Pons (tissue), 1 donor: ENCODE measurements at regions not wholly inside any gene's neighbourhood (a gene's known extent, or its start where the extent isn't known, plus 50 kb on each side); places are given as distances from the start of the nearest gene placed in this dataset.
A peak's percentile ranks its signal among the peaks of the same experiment; 100 is the strongest.

Source experiments
- DNase-seq: peaks from one replicate; pipeline ENCODE4 v3.0.0-alpha.2; 2016; ENCODE audit warnings: low spot score

- no peak for DNase-seq
Measured at GRCh38 chr5:125176005-125176390, 429.6 kb upstream of the ZNF608 start.

DNA sequence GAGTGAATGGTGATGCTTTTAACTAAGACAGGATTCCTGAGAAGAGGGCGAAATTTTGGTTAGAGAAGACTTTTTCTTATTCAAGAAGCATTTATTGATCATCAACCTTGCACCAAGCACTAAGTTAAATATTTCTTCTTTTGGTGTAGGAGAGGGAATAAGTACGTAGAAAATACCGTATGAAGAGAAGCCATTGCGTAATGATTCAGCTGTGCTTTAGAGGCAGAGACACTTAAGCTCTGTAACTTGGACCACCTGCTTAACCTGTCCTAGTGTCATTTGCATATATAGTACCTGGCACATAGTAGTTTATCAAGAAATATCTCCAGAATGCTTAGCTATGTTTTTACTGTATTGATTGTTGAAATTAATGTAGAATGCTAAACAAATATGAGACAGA, 430.9 kb upstream of the ZNF608 start:
- no peak for DNase-seq

GRCh38 chr5:125179612-125180011, 433.2 kb upstream of the ZNF608 start:
- peak; percentile 26 for DNase-seq

DNA sequence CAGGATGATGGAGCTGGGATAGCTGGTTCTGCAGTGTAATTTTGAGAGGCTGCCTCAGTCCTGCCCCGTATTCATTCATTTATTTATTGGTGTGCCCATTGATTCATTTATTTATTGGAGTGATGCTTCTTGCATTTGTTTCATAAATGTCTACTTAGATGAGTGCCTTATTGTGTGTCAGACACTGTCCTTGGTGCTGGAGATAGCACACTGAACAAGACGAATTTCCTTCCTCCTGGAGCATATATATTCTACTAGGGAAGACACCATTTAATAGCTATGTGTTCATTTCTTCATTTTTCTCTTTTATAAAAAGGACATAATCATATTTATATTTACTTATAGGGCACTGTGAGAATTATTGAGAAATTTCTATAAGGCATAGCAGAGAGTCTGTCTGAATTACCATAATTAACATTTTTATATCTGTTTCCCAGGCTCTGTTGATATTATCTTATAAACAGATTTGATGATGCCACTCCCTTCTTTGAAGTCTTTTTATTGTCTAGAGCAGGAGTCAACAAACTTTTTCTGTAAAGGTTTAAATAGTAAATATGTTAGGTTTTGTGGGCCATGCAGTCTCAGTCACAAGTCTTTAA, 433.9 kb upstream of the ZNF608 start:
- DNase-seq, result no peak

DNA sequence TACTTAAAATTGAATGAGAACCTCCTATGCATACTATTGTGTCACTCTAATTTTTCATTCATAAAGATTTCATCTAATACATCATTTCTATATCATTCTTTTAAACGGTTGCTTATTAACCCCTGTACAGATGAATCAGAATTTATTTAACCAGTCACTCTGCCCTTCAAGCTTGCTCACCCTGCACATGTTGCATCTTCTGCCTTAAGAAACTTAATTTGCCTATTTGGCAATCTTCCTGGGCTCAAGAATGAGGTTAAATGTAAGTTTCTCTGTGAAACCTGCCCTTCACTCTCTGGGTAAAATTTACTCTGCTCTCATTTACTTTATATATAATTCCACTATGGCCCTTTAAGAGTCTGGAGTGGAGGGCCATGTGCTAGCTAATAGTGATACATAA, 434.7 kb upstream of the ZNF608 start:
- DNase-seq, result no peak

DNA sequence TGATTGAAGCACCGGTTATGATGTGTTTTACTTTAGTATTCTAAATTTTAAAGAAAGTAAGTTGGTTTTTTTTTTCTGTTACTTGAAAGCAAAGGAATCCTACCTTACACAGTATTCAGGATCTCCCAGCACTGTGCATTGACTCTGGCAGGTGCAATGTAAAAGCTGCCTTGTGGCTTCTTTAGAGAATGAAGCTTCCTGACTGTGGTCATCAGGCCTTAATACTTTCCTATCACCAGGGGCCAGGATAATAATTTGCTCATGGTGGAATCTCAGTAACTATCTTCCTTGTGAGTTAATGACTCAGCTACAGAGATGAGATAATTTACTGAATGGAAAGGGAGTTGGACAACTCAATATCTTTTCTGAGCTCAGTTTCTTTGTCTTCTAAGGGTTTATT, 435.5 kb upstream of the ZNF608 start:
- DNase-seq, result no peak

- DNase-seq, result no peak
Measured at GRCh38 chr5:125185740-125186139, 439.3 kb upstream of the ZNF608 start.

- no peak for DNase-seq
Measured at GRCh38 chr5:125186911-125187375, 440.5 kb upstream of the ZNF608 start.

- no peak for DNase-seq
Measured at GRCh38 chr5:125189531-125189941, 443.1 kb upstream of the ZNF608 start.

- no peak for DNase-seq
Measured at GRCh38 chr5:125190232-125191087, 444.0 kb upstream of the ZNF608 start.

DNA sequence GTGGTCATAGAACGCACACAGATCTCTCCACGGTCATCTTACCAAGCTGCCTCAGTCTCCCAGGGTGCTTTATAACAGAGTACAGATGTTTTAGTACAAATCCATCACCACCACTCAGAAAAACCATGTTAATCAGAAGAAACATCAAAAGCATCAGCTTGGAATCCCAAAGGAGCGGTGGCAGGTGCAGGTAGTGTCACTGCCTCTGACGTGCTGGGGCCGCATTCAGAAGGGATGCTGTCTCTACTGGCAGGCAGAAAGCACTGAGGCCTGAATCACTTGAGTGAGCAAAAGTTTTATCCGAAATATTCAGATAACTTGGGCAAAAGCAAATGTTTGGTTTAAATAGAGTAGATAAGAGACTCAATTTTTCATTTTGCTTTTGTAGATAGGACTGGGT, 448.4 kb upstream of the ZNF608 start:
- DNase-seq, result no peak

DNA sequence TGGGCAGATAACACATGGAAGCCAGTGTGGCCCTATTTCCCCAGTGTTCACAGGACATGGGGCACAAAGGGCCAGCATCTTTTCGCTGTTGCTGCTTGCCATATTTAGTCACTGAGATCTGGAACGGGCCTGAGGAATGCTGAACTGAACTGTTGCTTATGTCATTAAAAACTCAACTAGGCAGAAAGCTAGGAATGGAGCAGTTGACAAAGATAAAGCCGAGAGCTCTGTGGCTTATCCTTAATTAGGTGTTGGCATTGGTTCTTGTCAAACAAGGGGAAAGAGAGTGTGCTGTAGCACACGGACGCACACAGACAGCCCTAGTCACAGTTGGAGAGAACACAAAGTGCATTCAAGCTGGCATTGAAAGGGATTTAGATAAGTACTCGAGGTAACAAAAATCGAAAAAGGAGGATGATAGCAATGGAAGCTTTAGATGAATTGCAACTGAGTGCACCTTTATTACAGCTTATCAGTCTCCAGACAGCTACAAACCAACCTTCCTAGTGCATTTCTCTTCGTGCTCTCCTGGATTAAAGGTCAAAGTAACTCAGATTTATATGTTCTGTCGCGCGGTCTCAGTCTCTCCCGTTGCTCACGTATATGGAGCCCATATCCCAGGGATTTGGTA, 450.2 kb upstream of the ZNF608 start:
- peak; percentile 19 for DNase-seq

GRCh38 chr5:125197321-125197720, 450.9 kb upstream of the ZNF608 start:
- DNase-seq, result no peak

DNA sequence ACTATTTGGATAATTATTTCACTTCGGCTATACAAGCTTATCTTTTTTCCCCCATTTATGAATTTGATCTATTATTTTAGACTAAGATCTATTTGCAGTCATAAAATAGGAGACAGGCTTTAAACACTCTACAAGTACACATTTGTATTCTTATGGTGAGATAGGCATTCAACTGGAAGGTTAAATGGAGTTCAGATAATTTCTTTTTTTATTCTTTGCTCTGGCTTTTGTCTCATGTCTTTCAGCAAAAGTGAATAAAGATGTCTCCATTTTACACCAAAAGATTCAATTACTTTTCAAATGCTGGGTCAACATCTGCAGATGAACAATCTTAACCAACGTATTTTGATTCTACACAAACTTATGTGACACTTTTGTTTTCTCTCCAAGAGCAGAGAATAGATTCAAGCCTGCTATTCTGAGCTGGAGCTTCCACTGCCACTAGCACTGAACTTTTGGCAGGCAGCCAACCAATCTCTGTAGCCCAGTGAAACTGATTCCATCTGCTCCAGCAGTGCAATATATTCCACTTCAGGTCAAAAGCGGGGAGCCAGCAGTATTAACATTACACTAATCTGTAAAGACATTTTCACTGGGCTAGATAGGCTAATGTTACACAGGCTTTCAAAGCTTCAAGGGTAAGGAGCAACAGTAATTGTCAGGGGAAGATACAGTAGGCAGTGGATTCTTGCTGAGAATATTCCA, 452.0 kb upstream of the ZNF608 start:
- peak; percentile 86 for DNase-seq

- DNase-seq, result no peak
Measured at GRCh38 chr5:125199373-125199772, 452.9 kb upstream of the ZNF608 start.

- peak; percentile 63 for DNase-seq
Measured at GRCh38 chr5:125199968-125200865, 453.8 kb upstream of the ZNF608 start.

DNA sequence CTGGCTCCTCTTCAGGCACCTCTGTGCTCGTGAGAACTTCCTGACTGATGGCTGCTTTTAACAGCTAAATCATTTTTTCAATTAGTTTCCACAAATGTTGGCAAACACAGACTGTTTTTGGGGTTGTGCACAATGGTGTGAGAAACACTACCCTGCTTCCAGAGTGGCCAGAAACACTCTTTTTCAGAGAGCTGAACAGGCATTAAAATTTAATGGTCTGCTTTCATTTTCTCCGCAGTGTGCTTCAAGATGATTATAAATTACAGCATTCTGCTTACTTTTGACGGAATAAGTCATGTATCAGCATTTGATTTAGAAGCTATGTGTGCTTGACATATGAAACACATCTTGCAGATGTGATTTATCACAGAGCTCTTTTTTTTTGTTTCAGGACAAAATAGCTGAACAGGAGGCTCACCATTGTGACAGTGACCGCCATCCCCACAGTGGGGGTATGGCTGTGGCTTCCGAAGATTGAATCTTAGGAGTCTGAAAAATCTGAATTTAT, 454.5 kb upstream of the ZNF608 start:
- no peak for DNase-seq

DNA sequence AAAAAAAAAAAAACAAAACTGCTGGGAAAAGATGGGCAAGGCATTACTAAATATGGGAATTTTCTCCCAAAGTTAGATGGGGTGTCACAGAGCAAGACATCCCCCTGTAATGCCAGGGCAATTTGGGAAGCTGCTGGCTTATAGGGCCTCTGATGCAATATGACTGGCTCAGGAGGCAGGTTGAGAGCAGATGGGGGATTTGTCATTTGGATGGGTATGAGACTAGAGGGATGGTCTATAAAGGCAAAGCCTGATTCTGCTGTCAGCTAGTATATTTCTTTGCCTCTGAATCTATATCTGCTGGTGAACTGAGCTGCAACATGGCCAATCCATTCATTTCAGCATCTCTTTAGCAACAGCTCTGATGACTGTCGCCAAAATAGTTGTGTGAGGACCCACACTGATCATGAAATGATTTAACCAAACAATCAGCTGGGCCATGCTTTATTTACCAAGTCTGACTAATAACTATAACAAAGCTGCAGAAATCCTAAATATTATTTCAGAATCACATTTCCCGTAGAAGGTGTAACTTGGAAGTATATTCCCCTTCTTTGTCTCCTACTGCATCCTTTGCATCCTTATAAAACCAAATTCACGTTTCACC, 455.1 kb upstream of the ZNF608 start:
- no peak for DNase-seq

DNA sequence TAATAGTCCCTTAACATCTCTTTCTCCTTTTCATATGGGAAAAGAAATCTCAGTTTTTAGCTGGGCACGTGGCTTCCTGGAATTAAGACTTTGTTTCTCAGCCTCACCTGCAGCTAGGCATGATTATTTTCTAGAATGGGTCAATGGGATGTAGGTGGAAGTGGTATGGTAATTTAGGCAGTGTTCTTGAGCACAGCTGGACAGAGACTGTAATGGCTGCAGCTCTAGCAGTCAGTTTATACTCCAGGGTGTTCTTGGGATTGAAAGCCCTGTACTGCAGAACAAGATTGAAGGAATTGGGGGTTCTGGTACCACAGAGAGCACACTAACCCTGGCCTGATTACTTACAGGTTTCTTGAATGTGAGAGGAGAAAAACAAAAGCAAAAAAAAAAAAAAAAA, 455.9 kb upstream of the ZNF608 start:
- DNase-seq, result no peak

GRCh38 chr5:125202871-125203438, 456.5 kb upstream of the ZNF608 start:
- no peak for DNase-seq
